Breast epithelium (tissue), 4 donors: ENCODE measurements at regions not wholly inside any gene's neighbourhood (a gene's known extent, or its start where the extent isn't known, plus 50 kb on each side); places are given as distances from the start of the nearest gene placed in this dataset.

Source experiments
- DNase-seq, 2 donors: peaks; one replicate each; pipeline ENCODE4 v3.0.0-alpha.2; 2019; ENCODE audit warnings: low spot score in 2 of 2
- H3K27ac ChIP-seq, 2 donors: fragments of 200-600 bp; sonication (generic) in 1 of 2; one replicate each; pipeline ENCODE4 v1.5.1; 2016 to 2019; ENCODE audit warnings: mild to moderate bottlenecking in 1 of 2
- H3K27me3 ChIP-seq, 2 donors: fragments of 200-600 bp; sonication (generic) in 1 of 2; one replicate each; pipeline versions ENCODE4 v1.5.1 to v1.6.0; 2017 to 2019; ENCODE audit warnings: control low read depth in 1 of 2, mild to moderate bottlenecking in 1 of 2
- H3K36me3 ChIP-seq: fragments of 200-600 bp; one replicate; pipeline ENCODE4 v1.5.1; 2019
- H3K4me1 ChIP-seq, 2 donors: fragments of 200-600 bp; sonication (generic); one replicate each; pipeline ENCODE4 v1.5.1; 2016 to 2019; ENCODE audit warnings: control low read depth in 1 of 2
- H3K4me3 ChIP-seq, 3 donors: fragments of 200-600 bp; sonication (generic); 1 replicate in 2 of 3; 2 replicates in 1 of 3; pipeline ENCODE4 v1.5.1; 2016 to 2019; ENCODE audit warnings: mild to moderate bottlenecking in 3 of 3, moderate library complexity in 2 of 3
- H3K9me3 ChIP-seq, 2 donors: fragments of 200-600 bp; sonication (generic) in 1 of 2; one replicate each; pipeline ENCODE4 v1.5.1; 2016 to 2019; ENCODE audit warnings: control low read depth in 1 of 2
- POLR2A ChIP-seq: fragments of 450-650 bp; IDR thresholded peaks from one replicate; pipeline ENCODE4 v1.6.1; 2016; ENCODE audit warnings: antibody characterized with exemption, mild to moderate bottlenecking, moderate library complexity
- POLR2AphosphoS5 ChIP-seq, 3 donors: sonication (generic); formaldehyde crosslinking; IDR thresholded peaks; one replicate each; pipeline ENCODE4 v1.6.1; 2017; ENCODE audit warnings: antibody characterized with exemption in 3 of 3
- intact Hi-C: fragments of 100-400 bp; cut with DNase I; formaldehyde crosslinking; loops from one replicate; pipeline ENCODE4 v1.15.1; 2023; ENCODE audit warnings: low total_unique reads
- TF ChIP-seq, protein P1 (sequence below), 3 donors: fragments of 450-650 bp; IDR thresholded peaks; one replicate each; pipeline ENCODE4 v1.5.1; 2016 to 2017; ENCODE audit warnings: antibody characterized with exemption in 3 of 3, mild to moderate bottlenecking in 3 of 3, moderate library complexity in 3 of 3

DNA sequence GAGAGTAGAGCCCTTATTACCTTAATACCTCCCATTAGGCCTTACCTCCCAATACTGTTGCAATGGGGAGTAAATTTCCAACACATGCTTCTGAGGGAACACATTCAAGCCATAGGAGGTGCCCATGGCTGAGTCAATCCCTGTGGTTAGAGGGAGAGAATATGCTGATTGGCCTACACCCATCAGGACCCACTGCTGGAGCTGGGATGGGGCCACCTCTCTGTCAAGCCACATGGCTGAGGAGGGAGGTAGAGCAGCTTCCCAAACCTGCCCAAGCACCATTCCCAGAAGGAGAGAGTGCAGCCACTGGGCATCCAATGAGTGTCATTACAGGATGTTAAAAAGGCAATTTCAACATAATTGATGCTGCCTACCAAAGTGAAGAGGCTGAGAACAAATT lies 228.1 kb downstream of the C1orf94 start:
- Histone ChIP-seq H3K4me3 (no peak overlapping the region), H3K9me3 (no peaks in the 10 kb centered on the region), H3K36me3 (no peaks in the 10 kb centered on the region), H3K27me3 (no peaks in the 10 kb centered on the region), H3K27ac (no peak overlapping the region), H3K4me1 (no peaks in the 10 kb centered on the region)
- no peak for DNase-seq
- no peak for TF ChIP-seq POLR2A
- TF ChIP-seq POLR2AphosphoS5 (IDR thresholded peaks at IDR 0.05), result no peak
- TF ChIP-seq, protein P1, sequence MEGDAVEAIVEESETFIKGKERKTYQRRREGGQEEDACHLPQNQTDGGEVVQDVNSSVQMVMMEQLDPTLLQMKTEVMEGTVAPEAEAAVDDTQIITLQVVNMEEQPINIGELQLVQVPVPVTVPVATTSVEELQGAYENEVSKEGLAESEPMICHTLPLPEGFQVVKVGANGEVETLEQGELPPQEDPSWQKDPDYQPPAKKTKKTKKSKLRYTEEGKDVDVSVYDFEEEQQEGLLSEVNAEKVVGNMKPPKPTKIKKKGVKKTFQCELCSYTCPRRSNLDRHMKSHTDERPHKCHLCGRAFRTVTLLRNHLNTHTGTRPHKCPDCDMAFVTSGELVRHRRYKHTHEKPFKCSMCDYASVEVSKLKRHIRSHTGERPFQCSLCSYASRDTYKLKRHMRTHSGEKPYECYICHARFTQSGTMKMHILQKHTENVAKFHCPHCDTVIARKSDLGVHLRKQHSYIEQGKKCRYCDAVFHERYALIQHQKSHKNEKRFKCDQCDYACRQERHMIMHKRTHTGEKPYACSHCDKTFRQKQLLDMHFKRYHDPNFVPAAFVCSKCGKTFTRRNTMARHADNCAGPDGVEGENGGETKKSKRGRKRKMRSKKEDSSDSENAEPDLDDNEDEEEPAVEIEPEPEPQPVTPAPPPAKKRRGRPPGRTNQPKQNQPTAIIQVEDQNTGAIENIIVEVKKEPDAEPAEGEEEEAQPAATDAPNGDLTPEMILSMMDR (IDR thresholded peaks at IDR 0.05), result no peak
- intact Hi-C loops, result no loop called here

DNA sequence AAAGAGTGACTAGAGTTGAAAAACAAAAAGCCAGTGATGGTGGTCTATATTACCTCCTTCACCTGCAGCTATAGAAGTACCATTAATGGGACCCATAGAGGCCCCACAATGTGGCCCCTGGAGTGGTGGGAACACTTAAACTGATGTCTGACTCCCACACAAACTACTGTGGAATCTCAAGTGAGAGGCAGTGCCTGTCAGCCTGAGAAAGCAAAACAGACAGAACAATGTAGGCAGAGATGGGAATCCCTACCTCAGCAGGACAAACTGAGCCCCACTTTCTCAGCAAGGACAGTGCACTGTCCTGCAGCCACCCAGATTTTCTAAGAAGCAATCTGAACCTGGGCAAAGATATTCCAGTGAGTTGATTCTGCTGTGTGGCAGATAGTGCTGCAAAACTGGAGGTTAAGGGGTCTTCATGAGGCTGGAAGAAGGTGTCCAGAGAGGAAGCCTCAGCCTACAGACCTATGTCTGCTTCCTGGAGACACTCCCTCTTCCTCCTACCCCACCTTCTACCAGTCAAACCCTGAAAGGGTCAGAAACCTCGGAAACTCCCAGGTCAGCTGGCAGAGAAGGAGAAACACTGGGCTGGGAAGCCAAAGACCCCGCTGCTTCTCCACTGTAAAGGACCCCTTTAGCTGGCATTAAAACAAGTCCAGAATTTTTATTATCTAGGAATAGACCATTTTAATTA lies 228.7 kb downstream of the C1orf94 start:
- no peak for DNase-seq
- H3K9me3 ChIP-seq, result no peaks in the 10 kb centered on the region
- intact Hi-C loops, result no loop called here
- no peak overlapping the region for H3K4me3 ChIP-seq
- no peak overlapping the region for H3K27ac ChIP-seq
- H3K36me3 ChIP-seq, result no peaks in the 10 kb centered on the region
- H3K27me3 ChIP-seq, result no peaks in the 10 kb centered on the region
- TF ChIP-seq, protein P1 (IDR thresholded peaks at IDR 0.05), result no peak
- TF ChIP-seq POLR2AphosphoS5 (IDR thresholded peaks at IDR 0.05), result no peak
- H3K4me1 ChIP-seq, result no peaks in the 10 kb centered on the region

DNA sequence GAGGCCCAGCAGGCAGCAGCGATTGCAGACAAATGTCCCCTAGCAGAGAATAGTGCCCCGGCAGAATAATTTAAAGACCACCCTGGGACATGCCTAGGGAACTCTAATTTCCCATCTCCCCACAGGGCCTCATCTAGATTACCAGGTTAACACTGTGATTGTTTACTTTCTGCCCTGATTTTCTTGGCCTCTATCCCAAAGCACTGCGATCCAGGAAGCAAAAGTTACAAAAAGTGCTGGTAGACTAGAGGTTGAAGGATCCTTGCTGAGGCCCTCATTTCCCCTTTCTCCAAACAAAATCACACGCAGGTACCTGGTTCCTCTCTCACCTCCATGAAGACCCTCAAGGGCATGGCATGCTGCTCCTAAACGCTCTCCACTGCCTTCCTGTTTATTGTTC lies 229.7 kb downstream of the C1orf94 start:
- no peaks in the 10 kb centered on the region for H3K4me1 ChIP-seq
- H3K27me3 ChIP-seq, result no peaks in the 10 kb centered on the region
- no peaks in the 10 kb centered on the region for H3K9me3 ChIP-seq
- intact Hi-C loops, result no loop called here
- H3K27ac ChIP-seq, result peak overlapping the region; percentile 8 to 22
- no peak overlapping the region for H3K4me3 ChIP-seq
- TF ChIP-seq POLR2AphosphoS5 (IDR thresholded peaks at IDR 0.05), result no peak
- TF ChIP-seq POLR2A, result no peak
- TF ChIP-seq, protein P1 (IDR thresholded peaks at IDR 0.05), result no peak
- no peak for DNase-seq
- no peaks in the 10 kb centered on the region for H3K36me3 ChIP-seq

DNA sequence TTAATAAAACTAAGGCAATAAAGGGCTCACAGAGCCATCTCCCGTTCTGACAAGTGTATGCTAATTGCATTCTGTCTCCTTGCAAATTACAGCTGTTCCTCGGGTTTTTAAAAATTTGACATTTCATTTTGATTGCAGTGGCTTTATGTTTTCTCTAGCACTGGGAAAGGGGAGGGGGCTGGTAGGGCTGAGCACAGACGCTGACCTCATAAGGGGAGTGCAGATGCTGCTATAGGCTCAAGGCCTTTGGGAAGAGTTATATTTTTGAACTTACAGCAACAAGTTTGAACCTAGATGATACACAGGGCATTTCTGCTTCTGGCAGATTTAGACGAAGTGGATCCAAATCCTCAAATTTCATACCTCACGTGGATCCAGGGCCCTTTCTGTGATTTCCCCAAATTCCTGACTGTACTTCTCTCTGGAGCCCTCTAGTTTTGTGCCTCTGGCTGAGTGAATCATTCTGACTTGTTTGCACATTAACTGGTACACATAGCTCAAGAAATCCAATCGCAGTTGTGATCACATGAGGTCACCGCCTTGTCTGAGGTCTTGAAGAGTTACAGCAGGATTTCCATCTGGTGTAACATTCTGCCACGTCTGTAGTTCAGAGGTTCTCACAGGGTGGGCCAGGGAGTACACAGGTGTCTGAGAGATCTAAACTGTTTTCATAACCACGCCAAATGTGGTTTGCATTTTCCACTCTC lies 230.3 kb downstream of the C1orf94 start:
- no peaks in the 10 kb centered on the region for H3K4me1 ChIP-seq
- no peaks in the 10 kb centered on the region for H3K27me3 ChIP-seq
- no peak overlapping the region for H3K4me3 ChIP-seq
- no peak for TF ChIP-seq POLR2A
- no peak for TF ChIP-seq POLR2AphosphoS5 (IDR thresholded peaks at IDR 0.05)
- H3K27ac ChIP-seq, result peak overlapping the region; percentile 8 to 22
- intact Hi-C loops, result no loop called here
- H3K9me3 ChIP-seq, result no peaks in the 10 kb centered on the region
- DNase-seq, result peak in 1 of 2 donors; percentile 22
- H3K36me3 ChIP-seq, result no peaks in the 10 kb centered on the region

DNA sequence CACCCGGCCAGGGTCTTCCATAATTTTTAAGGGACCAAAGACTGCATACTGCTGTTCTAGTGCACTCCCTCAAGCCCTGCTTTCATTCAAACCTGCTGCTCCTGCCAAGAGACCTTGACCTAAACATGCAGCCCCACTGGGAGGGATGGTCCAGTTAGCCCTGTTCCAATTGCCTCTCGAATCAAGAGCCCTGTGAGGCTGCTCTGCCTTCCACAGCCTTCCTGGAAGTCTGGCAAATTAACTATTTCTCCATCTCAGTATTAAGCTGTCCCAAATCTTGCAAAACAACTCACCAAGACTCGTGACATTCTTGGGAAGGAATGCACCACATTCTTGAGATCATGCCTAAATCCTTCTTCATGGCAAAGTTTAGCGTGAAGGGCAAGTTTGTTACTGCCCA lies 231.3 kb downstream of the C1orf94 start:
- Histone ChIP-seq H3K27ac (no peak overlapping the region), H3K4me1 (no peaks in the 10 kb centered on the region), H3K4me3 (no peak overlapping the region), H3K9me3 (no peaks in the 10 kb centered on the region), H3K27me3 (no peaks in the 10 kb centered on the region), H3K36me3 (no peaks in the 10 kb centered on the region)
- intact Hi-C loops, result no loop called here
- DNase-seq, result no peak
- TF ChIP-seq POLR2AphosphoS5 (IDR thresholded peaks at IDR 0.05) (no peak), POLR2A (no peak)
- TF ChIP-seq, protein P1 (IDR thresholded peaks at IDR 0.05), result no peak
